22Rv1 (cell line): ENCODE measurements at regions not wholly inside any gene's neighbourhood (a gene's known extent, or its start where the extent isn't known, plus 50 kb on each side); places are given as distances from the start of the nearest gene placed in this dataset.

Experiments used
- ZFX ChIP-seq: fragments of 450-650 bp; IDR thresholded peaks from 2 replicates; pipeline ENCODE4 v1.6.1; 2017; ENCODE audit warnings: antibody characterized with exemption, borderline replicate concordance
- TF ChIP-seq, protein P1 (sequence below): fragments of 450-650 bp; IDR thresholded peaks from 2 replicates; pipeline ENCODE4 v1.5.1; 2017; ENCODE audit warnings: mild to moderate bottlenecking

DNA sequence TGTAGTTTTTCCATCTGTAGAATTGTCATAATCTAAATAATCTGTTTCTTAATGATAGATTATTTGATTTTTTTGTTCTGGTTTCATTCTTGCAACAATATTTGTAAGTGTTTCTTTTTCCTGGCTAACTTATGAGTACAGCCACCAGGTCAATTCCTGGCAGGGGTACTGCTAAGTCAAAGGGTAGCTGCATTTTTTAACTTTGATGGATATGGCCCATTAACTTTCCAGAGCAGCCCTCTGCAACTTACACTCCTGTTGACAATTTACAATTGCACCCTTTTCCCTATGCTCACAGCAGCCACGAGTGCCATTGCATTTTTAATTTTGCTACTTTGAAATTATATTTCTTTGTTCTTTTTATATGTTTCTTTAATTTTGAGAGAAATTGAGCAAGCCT is 209.3 kb upstream of the CST7 start:
- TF ChIP-seq, protein P1, sequence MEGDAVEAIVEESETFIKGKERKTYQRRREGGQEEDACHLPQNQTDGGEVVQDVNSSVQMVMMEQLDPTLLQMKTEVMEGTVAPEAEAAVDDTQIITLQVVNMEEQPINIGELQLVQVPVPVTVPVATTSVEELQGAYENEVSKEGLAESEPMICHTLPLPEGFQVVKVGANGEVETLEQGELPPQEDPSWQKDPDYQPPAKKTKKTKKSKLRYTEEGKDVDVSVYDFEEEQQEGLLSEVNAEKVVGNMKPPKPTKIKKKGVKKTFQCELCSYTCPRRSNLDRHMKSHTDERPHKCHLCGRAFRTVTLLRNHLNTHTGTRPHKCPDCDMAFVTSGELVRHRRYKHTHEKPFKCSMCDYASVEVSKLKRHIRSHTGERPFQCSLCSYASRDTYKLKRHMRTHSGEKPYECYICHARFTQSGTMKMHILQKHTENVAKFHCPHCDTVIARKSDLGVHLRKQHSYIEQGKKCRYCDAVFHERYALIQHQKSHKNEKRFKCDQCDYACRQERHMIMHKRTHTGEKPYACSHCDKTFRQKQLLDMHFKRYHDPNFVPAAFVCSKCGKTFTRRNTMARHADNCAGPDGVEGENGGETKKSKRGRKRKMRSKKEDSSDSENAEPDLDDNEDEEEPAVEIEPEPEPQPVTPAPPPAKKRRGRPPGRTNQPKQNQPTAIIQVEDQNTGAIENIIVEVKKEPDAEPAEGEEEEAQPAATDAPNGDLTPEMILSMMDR = no peak
- TF ChIP-seq ZFX = no peak
